GM18907 (cell line): ENCODE measurements at regions not wholly inside any gene's neighbourhood (a gene's known extent, or its start where the extent isn't known, plus 50 kb on each side); places are given as distances from the start of the nearest gene placed in this dataset.

ENCODE experiments used
- ATAC-seq: cut with Tn5 transposase; IDR thresholded peaks from one replicate; pipeline ENCODE4 v1.9.1; 2021; ENCODE audit warnings: mild to moderate bottlenecking, moderate library complexity; ENCODE audit not compliant: unreplicated experiment

- no peak for ATAC-seq
These were observed 150.2 kb upstream of the PAPPA start for GRCh38 chr9:116003397-116003796.

- ATAC-seq: no peak
These were observed 148.4 kb upstream of the PAPPA start for GRCh38 chr9:116005205-116005604.

- ATAC-seq: no peak
These were observed 145.8 kb upstream of the PAPPA start for GRCh38 chr9:116007824-116008223.

GRCh38 chr9:116008278-116008677 lies 145.3 kb upstream of the PAPPA start:
- no peak for ATAC-seq

- ATAC-seq: no peak
These were observed 144.2 kb upstream of the PAPPA start for GRCh38 chr9:116009420-116009819.

- no peak for ATAC-seq
These were observed 137.7 kb upstream of the PAPPA start for GRCh38 chr9:116015855-116016254.

- no peak for ATAC-seq
These were observed 133.4 kb upstream of the PAPPA start for GRCh38 chr9:116020146-116020545.

GRCh38 chr9:116020801-116021200 lies 132.8 kb upstream of the PAPPA start:
- ATAC-seq: no peak

- no peak for ATAC-seq
These were observed 126.5 kb upstream of the PAPPA start for GRCh38 chr9:116027096-116027495.

GRCh38 chr9:116027511-116027910 lies 126.1 kb upstream of the PAPPA start:
- no peak for ATAC-seq

- no peak for ATAC-seq
These were observed 125.6 kb upstream of the PAPPA start for GRCh38 chr9:116027951-116028350.

GRCh38 chr9:116030517-116030916 lies 123.1 kb upstream of the PAPPA start:
- ATAC-seq: no peak

- ATAC-seq: no peak
These were observed 120.7 kb upstream of the PAPPA start for GRCh38 chr9:116032683-116033440.

GRCh38 chr9:116039312-116039711 lies 114.3 kb upstream of the PAPPA start:
- ATAC-seq: no peak

- no peak for ATAC-seq
These were observed 113.7 kb upstream of the PAPPA start for GRCh38 chr9:116039893-116040292.

- no peak for ATAC-seq
These were observed 111.3 kb upstream of the PAPPA start for GRCh38 chr9:116042321-116042720.

GRCh38 chr9:116045083-116045482 lies 108.5 kb upstream of the PAPPA start:
- ATAC-seq: no peak

- no peak for ATAC-seq
These were observed 105.5 kb upstream of the PAPPA start for GRCh38 chr9:116048081-116048480.

- no peak for ATAC-seq
These were observed 104.1 kb upstream of the PAPPA start for GRCh38 chr9:116049456-116049855.

GRCh38 chr9:116051528-116051927 lies 102.1 kb upstream of the PAPPA start:
- no peak for ATAC-seq

- no peak for ATAC-seq
These were observed 98.1 kb upstream of the PAPPA start for GRCh38 chr9:116055536-116055935.

GRCh38 chr9:116057371-116057770 lies 96.2 kb upstream of the PAPPA start:
- ATAC-seq: no peak

- no peak for ATAC-seq
These were observed 95.2 kb upstream of the PAPPA start for GRCh38 chr9:116058421-116058820.
